GM19023 (cell line): ENCODE measurements at regions not wholly inside any gene's neighbourhood (a gene's known extent, or its start where the extent isn't known, plus 50 kb on each side); places are given as distances from the start of the nearest gene placed in this dataset.
A peak's percentile ranks its signal among the peaks of the same experiment; 100 is the strongest.

Source experiments
- ATAC-seq: cut with Tn5 transposase; IDR thresholded peaks from one replicate; pipeline ENCODE4 v1.9.1; 2021; ENCODE audit warnings: mild to moderate bottlenecking, moderate library complexity; ENCODE audit not compliant: unreplicated experiment

GRCh38 chr18:11324956-11325882, 175.8 kb upstream of the PIEZO2 start:
- peak; percentile 72 for ATAC-seq

- no peak for ATAC-seq
Observed at GRCh38 chr18:11324510-11324909, 175.1 kb upstream of the PIEZO2 start.

GRCh38 chr18:11323359-11323819, 174.0 kb upstream of the PIEZO2 start:
- no peak for ATAC-seq

GRCh38 chr18:11322716-11323115, 173.3 kb upstream of the PIEZO2 start:
- no peak for ATAC-seq

GRCh38 chr18:11322006-11322405, 172.6 kb upstream of the PIEZO2 start:
- no peak for ATAC-seq

- no peak for ATAC-seq
Observed at GRCh38 chr18:11320986-11321385, 171.6 kb upstream of the PIEZO2 start.

- no peak for ATAC-seq
Observed at GRCh38 chr18:11316546-11316945, 167.2 kb upstream of the PIEZO2 start.

GRCh38 chr18:11310476-11311086, 161.2 kb upstream of the PIEZO2 start:
- no peak for ATAC-seq

GRCh38 chr18:11309172-11309571, 159.8 kb upstream of the PIEZO2 start:
- ATAC-seq = no peak

GRCh38 chr18:11308499-11308898, 159.1 kb upstream of the PIEZO2 start:
- ATAC-seq = no peak

GRCh38 chr18:11307716-11308115, 158.3 kb upstream of the PIEZO2 start:
- no peak for ATAC-seq

- no peak for ATAC-seq
Observed at GRCh38 chr18:11305507-11305906, 156.1 kb upstream of the PIEZO2 start.

GRCh38 chr18:11304928-11305327, 155.6 kb upstream of the PIEZO2 start:
- ATAC-seq = no peak

- ATAC-seq = no peak
Observed at GRCh38 chr18:11296946-11297345, 147.6 kb upstream of the PIEZO2 start.

- no peak for ATAC-seq
Observed at GRCh38 chr18:11293794-11294193, 144.4 kb upstream of the PIEZO2 start.

GRCh38 chr18:11290786-11291185, 141.4 kb upstream of the PIEZO2 start:
- ATAC-seq = no peak

GRCh38 chr18:11289248-11289647, 139.9 kb upstream of the PIEZO2 start:
- no peak for ATAC-seq

- ATAC-seq = no peak
Observed at GRCh38 chr18:11288401-11288800, 139.0 kb upstream of the PIEZO2 start.

GRCh38 chr18:11286431-11286830, 137.1 kb upstream of the PIEZO2 start:
- ATAC-seq = no peak

- no peak for ATAC-seq
Observed at GRCh38 chr18:11284811-11285210, 135.4 kb upstream of the PIEZO2 start.

- no peak for ATAC-seq
Observed at GRCh38 chr18:11284349-11284748, 135.0 kb upstream of the PIEZO2 start.

- no peak for ATAC-seq
Observed at GRCh38 chr18:11283479-11284161, 134.3 kb upstream of the PIEZO2 start.
